Nephron progenitor cell (in vitro differentiated cells): ENCODE measurements at regions not wholly inside any gene's neighbourhood (a gene's known extent, or its start where the extent isn't known, plus 50 kb on each side); places are given as distances from the start of the nearest gene placed in this dataset.

ENCODE experiments used
- DNase-seq: peaks from one replicate; pipeline ENCODE4 v3.0.0; 2021
- H3K27ac Mint-ChIP-seq: 2 replicates; pipeline ENCODE4 v1.8.0; 2021; ENCODE audit warnings: mild to moderate bottlenecking, moderate library complexity, mixed read lengths
- H3K27me3 Mint-ChIP-seq: 2 replicates; pipeline ENCODE4 v1.8.0; 2021; ENCODE audit warnings: mild to moderate bottlenecking, low read depth, mixed read lengths; ENCODE audit not compliant: poor library complexity
- H3K36me3 Mint-ChIP-seq: 2 replicates; pipeline ENCODE4 v1.8.0; 2021; ENCODE audit warnings: low read depth, mixed read lengths
- H3K4me1 Mint-ChIP-seq: 2 replicates; pipeline ENCODE4 v1.8.0; 2021; ENCODE audit warnings: mixed read lengths
- H3K4me3 Mint-ChIP-seq: 2 replicates; pipeline ENCODE4 v1.8.0; 2021; ENCODE audit warnings: mild to moderate bottlenecking, moderate library complexity, mixed read lengths
- H3K9me3 Mint-ChIP-seq: 2 replicates; pipeline ENCODE4 v1.8.0; 2021; ENCODE audit warnings: mild to moderate bottlenecking, moderate library complexity, mixed read lengths
- TF ChIP-seq, protein P1 (sequence below): fragments of 200-600 bp; sonication (generic); IDR thresholded peaks from 2 replicates; pipeline ENCODE4 v1.5.0; 2021; ENCODE audit warnings: antibody characterized with exemption

DNA sequence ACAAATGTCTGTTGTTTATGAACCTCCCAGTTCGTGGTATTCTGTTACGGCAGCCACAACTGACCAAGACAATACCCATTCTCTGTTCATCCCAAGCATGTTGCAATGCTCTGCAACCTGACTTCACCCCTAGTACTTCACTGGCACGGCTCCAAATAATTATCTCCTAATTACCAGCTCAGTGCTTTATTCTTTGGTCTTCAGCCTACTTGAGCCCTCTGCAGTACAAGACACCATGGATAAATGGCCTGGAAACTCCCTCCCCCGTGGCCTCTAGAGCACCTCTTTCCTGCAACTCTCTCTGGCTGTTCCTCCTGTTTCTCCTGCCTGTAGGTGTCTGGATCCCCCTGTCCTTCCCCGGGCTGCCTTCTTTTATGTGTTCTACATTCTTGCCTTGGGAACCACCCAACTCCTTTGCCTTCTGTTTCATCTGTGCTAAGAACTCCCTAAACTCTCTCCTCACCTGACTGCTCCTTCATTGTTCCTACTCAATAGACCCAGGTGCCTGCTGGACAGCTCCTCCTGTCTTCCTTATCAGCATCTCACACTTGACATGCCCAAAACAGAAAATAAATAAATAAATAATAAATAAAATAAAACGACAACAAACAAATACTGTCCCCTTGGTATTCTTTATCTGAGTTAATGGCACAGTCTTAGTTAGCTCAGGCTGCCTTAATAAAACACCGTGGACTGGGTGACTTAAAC is 200.4 kb upstream of the IPO5 start:
- peaks cover 13% of the 10 kb centered on the region for H3K27me3 Mint-ChIP-seq
- H3K4me1 Mint-ChIP-seq, result peaks cover 12% of the 10 kb centered on the region
- no peak overlapping the region for H3K4me3 Mint-ChIP-seq
- H3K27ac Mint-ChIP-seq, result no peak overlapping the region
- TF ChIP-seq, protein P1, sequence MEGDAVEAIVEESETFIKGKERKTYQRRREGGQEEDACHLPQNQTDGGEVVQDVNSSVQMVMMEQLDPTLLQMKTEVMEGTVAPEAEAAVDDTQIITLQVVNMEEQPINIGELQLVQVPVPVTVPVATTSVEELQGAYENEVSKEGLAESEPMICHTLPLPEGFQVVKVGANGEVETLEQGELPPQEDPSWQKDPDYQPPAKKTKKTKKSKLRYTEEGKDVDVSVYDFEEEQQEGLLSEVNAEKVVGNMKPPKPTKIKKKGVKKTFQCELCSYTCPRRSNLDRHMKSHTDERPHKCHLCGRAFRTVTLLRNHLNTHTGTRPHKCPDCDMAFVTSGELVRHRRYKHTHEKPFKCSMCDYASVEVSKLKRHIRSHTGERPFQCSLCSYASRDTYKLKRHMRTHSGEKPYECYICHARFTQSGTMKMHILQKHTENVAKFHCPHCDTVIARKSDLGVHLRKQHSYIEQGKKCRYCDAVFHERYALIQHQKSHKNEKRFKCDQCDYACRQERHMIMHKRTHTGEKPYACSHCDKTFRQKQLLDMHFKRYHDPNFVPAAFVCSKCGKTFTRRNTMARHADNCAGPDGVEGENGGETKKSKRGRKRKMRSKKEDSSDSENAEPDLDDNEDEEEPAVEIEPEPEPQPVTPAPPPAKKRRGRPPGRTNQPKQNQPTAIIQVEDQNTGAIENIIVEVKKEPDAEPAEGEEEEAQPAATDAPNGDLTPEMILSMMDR, result no peak
- no peak for DNase-seq
- no peaks in the 10 kb centered on the region for H3K36me3 Mint-ChIP-seq
- peaks cover 11% of the 10 kb centered on the region for H3K9me3 Mint-ChIP-seq

DNA sequence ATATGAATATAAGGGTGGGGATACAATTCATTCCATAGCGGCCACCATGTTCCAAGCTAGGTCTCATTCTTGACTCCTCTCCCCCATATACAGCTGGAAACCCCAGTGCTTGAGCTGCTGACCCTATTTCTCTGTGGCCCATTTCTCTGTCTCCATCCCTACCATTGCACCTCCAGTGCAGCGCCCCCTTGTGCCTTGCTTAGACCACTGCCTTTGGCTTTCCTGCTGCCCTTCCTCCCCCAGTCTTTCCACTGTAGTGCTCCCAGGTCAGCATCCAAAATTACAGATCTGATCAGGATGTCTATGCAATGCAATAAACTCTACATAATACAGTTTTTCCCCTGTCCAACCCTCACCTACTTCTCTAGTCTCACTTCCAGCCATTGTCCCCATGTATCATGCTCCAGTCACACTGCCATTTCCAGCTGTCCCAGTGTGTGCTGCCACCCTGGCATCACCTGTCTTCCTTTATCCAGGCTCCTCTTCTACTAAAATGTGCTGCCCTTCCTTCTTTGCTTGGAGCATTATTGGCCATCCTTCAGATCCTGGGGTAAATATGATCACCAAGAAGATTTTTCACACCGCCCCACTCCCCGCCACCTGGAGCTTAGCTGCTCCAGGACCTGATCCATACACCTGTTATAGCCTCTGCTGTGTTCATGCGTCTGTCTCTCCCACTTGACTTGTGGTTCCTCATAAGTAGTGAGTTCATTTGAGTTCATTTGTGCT is 199.4 kb upstream of the IPO5 start:
- no peaks in the 10 kb centered on the region for H3K36me3 Mint-ChIP-seq
- no peak for DNase-seq
- TF ChIP-seq, protein P1, result no peak

DNA sequence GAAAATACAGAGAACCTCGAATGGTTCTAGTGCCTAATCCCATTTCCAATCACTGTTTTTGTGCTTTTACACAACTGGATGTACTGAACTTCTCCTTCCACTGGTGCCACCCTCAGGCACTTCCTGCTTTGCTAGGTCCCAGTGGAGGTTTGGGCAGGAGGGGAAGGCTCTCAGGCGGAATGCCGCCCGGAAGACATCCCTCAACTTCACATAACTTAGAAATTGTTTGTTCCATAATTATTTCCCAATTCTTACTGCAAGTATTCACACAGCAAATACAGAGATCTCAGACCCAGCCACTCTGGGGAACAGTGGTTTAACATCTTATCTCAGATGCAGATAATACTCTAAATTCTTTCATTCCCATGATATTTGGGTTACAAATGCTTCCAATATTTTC is 195.7 kb upstream of the IPO5 start:
- Mint-ChIP-seq H3K27ac (no peak overlapping the region), H3K9me3 (peaks cover 3% of the 10 kb centered on the region), H3K36me3 (no peaks in the 10 kb centered on the region)

More for the DNA sequence above, 199.4 kb upstream of the IPO5 start:
- Mint-ChIP-seq H3K27ac (no peak overlapping the region), H3K4me3 (no peak overlapping the region), H3K27me3 (peaks cover 13% of the 10 kb centered on the region), H3K4me1 (peaks cover 12% of the 10 kb centered on the region), H3K9me3 (peaks cover 5% of the 10 kb centered on the region)

DNA sequence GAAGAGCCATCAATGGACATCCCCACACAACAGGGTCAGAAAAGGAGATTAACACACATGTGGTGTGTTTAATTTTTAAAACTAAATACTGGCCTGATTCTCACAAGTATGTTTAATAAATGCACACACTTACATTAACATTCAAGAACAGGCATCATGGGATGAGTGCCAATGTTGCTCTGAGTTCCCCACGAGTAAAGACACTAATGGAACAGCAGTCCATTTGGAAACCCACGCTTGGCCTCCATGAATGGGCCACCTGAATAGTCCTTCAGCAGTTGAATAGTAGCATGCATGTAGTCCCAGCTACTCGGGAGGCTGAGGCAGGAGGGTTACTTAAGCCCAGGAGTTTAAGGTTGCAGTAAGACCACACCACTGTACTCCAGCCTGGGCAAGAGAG is 195.2 kb upstream of the IPO5 start:
- peaks cover 3% of the 10 kb centered on the region for H3K9me3 Mint-ChIP-seq
- TF ChIP-seq, protein P1, result no peak
- H3K27ac Mint-ChIP-seq, result no peak overlapping the region
- H3K4me3 Mint-ChIP-seq, result no peak overlapping the region
- DNase-seq, result no peak
- no peaks in the 10 kb centered on the region for H3K36me3 Mint-ChIP-seq
- peaks cover 15% of the 10 kb centered on the region for H3K27me3 Mint-ChIP-seq
- peaks cover 1% of the 10 kb centered on the region for H3K4me1 Mint-ChIP-seq

More for the DNA sequence above, 195.7 kb upstream of the IPO5 start:
- Mint-ChIP-seq H3K4me3 (no peak overlapping the region), H3K27me3 (peaks cover 10% of the 10 kb centered on the region), H3K4me1 (peaks cover 6% of the 10 kb centered on the region)
- no peak for DNase-seq
- TF ChIP-seq, protein P1, result no peak

DNA sequence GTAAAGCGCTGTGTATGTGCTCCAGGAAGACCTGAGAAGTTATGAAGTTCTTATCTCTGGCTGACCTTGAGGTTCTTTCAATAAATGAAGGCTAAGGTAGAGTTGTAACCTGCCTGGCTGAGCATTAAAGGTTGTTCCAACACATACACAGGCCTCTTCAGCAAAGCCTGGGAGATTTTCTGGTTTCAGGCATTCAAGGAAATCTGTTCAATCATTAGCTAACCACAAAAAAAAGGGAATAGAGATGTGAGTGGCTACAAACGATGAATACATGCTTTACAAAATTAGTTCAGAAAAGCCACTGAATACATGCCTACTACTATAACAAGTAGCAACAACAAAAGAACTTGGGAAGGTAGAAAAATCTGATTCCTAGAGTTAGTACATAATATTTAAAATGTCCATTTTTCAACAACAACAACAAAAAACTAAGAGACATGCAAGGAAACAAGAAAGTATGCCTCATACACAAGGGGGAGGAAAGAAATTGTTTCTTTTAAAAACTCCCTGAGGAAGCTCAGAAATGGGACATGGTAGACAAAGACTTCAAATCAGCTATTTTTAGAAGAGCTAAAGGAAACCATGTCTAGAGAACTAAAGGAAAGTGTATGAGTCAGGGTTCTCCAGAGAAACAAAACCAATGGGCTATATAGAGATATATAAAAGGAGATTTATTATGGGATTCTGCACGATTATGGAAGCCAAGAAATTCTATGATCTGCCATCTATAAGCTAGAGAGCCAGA is 191.5 kb upstream of the IPO5 start:
- Mint-ChIP-seq H3K4me1 (no peaks in the 10 kb centered on the region), H3K27ac (no peak overlapping the region), H3K4me3 (no peak overlapping the region), H3K27me3 (peaks cover 9% of the 10 kb centered on the region), H3K36me3 (no peaks in the 10 kb centered on the region), H3K9me3 (peaks cover 9% of the 10 kb centered on the region)
- TF ChIP-seq, protein P1, result no peak
- DNase-seq, result no peak
